Activated CD4-positive, alpha-beta T cell treated with anti-CD3 and anti-CD28 coated beads for 36 hours (primary cell): ENCODE measurements at regions not wholly inside any gene's neighbourhood (a gene's known extent, or its start where the extent isn't known, plus 50 kb on each side); places are given as distances from the start of the nearest gene placed in this dataset.

Experiments
- ATAC-seq: fragments of 200-7000 bp; cut with Tn5 transposase; one replicate; pipeline ENCODE4 v1.10.0; 2021; ENCODE audit warnings: mild to moderate bottlenecking, moderate library complexity
- CTCF ChIA-PET: fragments of 350-600 bp; sonication (Branson Sonifier 250); formaldehyde crosslinking; loops from one replicate; lab custom pipeline; 2021; ENCODE audit warnings: antibody characterized with exemption; lab: Charles Lee
- POLR2A ChIA-PET: fragments of 350-600 bp; sonication (Branson Sonifier 250); formaldehyde crosslinking; loops from one replicate; lab custom pipeline; 2021; ENCODE audit warnings: antibody characterized with exemption, inconsistent platforms; lab: Charles Lee
- DNase-seq: peaks from one replicate; pipeline ENCODE4 v3.0.0-alpha.2; 2020
- H3K27ac Mint-ChIP-seq: one replicate; pipeline ENCODE4 v1.8.0; 2021; ENCODE audit warnings: mixed read lengths
- H3K27me3 Mint-ChIP-seq: one replicate; pipeline ENCODE4 v1.8.0; 2021; ENCODE audit warnings: mixed read lengths
- H3K36me3 Mint-ChIP-seq: one replicate; pipeline ENCODE4 v1.8.0; 2021; ENCODE audit warnings: low read depth, mixed read lengths
- H3K4me1 Mint-ChIP-seq: one replicate; pipeline ENCODE4 v1.8.0; 2021; ENCODE audit warnings: mixed read lengths
- H3K4me3 Mint-ChIP-seq: one replicate; pipeline ENCODE4 v1.8.0; 2021; ENCODE audit warnings: mild to moderate bottlenecking, moderate library complexity, mixed read lengths
- H3K9me3 Mint-ChIP-seq: one replicate; pipeline ENCODE4 v1.8.0; 2021; ENCODE audit warnings: low read depth, mixed read lengths
- intact Hi-C, 2 experiments: fragments of 100-400 bp; cut with DNase I in 1 of 2; cut with micrococcal nuclease in 1 of 2; formaldehyde crosslinking; loops; one replicate each; pipeline versions ENCODE4 v1.14.2 to v1.15.1; 2022 to 2024; cut with DNase I, micrococcal nuclease

DNA sequence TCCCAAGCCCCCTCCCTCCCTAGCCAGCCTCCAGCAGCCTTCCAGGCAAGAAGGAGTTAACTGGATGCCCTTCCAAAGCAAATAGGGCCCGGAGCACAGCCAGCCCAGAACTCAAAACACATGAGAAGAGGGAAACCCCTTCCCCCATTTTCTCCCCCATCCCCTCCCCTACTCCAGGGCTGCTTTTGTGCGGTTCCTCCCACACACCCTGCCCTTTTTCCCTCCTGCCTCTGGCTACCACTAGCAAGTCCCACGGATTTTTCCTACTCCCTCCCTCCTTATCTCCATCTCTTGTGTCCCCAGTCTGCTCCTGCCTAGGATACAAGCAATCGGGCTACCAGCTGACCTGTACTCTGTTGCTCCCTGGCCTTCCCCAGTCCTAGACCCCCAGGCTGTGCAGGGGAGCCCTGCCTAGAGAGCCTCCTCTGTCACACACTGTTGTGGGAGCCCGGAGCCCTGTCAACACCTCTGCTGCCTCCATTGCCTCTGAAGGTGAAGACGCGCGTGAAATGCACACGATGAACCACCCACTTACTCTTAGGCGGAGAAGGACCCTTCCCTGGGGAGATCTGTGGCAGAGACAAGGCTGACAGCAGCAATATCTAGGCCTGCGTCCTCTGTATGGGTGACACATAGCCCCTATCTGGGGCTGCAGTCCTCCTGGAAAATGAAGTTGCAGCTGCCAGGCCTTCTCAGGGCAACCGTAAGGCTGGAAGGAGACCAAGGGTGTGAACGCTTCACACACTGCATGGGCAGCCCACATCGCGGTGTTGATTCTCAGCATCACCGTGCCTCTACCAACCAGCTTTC is 282.8 kb downstream of the MN1 start:
- intact Hi-C loops, result no loop called here
- POLR2A ChIA-PET, result no interaction called here
- CTCF ChIA-PET, result no interaction called here
- no peaks in the 10 kb centered on the region for H3K4me1 Mint-ChIP-seq
- no peaks in the 10 kb centered on the region for H3K9me3 Mint-ChIP-seq
- DNase-seq (no peak), ATAC-seq (no peak)
- H3K4me3 Mint-ChIP-seq, result no peak overlapping the region
- no peak overlapping the region for H3K27ac Mint-ChIP-seq
- H3K36me3 Mint-ChIP-seq, result no peaks in the 10 kb centered on the region
- H3K27me3 Mint-ChIP-seq, result no peaks in the 10 kb centered on the region

DNA sequence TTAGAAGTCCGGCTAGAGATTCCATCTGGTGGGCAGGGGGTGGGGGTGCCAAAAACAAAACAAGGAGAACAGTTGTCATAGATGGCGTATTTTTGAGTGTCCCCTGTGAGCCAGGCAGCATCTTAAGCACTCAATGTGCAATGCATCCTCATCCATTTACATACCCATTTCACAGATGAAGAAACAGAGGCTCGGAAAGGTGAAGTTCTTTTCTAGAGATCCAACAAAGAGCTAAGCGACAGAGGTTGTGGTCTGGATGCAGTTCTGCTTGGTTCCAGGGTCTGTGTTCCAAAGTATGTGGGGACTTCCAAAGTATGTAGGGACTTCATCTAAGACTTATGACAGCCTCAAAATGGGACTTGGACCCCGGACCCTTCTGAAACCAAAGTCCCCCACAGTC is 277.8 kb downstream of the MN1 start:
- H3K36me3 Mint-ChIP-seq, result no peaks in the 10 kb centered on the region
- ChIA-PET CTCF (no interaction called here), POLR2A (no interaction called here)
- DNase-seq (no peak), ATAC-seq (no peak)
- no peaks in the 10 kb centered on the region for H3K27me3 Mint-ChIP-seq
- H3K4me1 Mint-ChIP-seq, result no peaks in the 10 kb centered on the region
- no peaks in the 10 kb centered on the region for H3K9me3 Mint-ChIP-seq
- intact Hi-C loops, result no loop called here
- no peak overlapping the region for H3K27ac Mint-ChIP-seq
- no peak overlapping the region for H3K4me3 Mint-ChIP-seq

DNA sequence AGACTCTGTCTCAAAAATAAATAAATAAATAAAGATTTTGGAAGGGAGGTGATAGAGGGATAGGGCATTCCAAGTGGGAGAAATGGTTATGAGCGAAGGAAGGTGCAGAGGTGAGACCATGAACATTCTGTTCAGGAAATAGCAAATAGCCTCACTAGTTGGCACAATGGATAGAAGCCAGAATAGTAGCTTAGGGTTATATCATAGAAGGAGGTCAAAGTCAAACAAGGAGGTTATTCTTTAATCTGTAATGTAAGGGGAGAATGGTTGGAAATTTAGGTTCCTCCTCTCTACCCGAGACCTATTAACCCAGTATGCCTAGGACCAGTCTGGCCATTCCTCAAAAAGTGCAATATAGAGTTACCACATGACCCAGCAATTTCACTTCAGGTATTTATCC is 275.8 kb downstream of the MN1 start:
- ChIA-PET CTCF (interaction anchor here (0.6 kb wide), 1 partner anchor 385 kb away, joined by 3 read pairs; no protein-coding TSS in a partner anchor), POLR2A (no interaction called here)
- H3K36me3 Mint-ChIP-seq, result no peaks in the 10 kb centered on the region
- DNase-seq (no peak), ATAC-seq (no peak)
- H3K4me3 Mint-ChIP-seq, result no peak overlapping the region
- no peaks in the 10 kb centered on the region for H3K4me1 Mint-ChIP-seq
- H3K27me3 Mint-ChIP-seq, result no peaks in the 10 kb centered on the region
- H3K9me3 Mint-ChIP-seq, result no peaks in the 10 kb centered on the region
- intact Hi-C loops, result no loop called here
- H3K27ac Mint-ChIP-seq, result no peak overlapping the region

DNA sequence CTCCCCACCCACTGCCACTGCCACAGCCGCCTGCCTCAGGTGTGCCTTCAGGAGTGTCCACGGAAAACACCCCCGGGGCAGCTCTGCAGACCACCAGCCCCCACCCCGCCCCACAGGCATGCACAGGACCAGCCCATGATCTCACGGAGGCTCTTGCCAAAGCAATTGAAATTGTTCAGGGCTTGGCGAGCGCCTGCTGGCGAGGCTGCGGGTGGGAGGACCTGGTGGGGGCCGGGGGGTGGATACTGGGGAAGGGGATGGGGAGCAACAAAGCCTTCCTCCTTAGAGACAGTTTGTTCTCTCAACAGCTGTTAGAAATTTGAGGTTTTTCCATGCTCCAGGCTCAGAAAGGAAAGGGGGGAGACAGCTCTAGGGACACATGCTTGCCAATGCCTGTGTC is 274.7 kb downstream of the MN1 start:
- Mint-ChIP-seq H3K4me1 (no peaks in the 10 kb centered on the region), H3K4me3 (no peak overlapping the region), H3K36me3 (no peaks in the 10 kb centered on the region), H3K27me3 (no peaks in the 10 kb centered on the region), H3K9me3 (no peaks in the 10 kb centered on the region), H3K27ac (no peak overlapping the region)
- no peak for DNase-seq
- intact Hi-C loops, result no loop called here
- no peak for ATAC-seq
- POLR2A ChIA-PET, result no interaction called here
- CTCF ChIA-PET, result no interaction called here

DNA sequence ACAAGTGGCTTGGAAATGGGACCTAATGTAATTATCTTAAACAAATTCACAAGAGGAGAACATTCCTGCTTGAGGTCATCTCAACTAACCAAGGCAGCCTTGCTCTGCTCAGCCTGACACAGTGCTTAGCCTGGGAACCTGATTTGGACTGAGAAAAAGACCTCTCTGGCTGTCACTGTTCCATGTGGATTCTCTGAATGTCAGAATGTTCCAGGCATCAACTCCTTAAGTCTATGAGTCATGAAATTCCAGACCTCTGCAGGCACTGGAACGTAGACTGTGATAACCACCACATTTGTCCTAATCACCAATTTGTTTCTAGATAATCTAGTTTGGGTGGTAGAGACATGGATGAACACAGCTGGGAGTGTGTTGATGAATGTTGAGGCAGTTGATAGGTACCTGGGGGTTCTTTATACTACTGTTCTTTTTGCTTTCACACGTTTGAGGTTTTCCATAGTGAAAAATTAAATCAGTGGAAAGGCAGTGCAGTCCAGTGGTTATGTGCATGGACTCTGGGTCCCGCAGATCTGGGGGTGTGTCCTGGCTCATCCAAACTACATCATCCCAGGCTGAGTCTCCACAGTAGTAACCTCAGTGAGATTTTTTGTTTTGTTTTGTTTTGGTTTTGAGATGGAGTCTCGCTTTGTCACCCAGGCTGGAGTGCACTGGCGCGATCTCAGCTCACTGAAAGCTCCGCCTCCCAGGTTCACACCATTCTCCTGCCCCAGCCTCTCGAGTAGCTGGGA is 269.6 kb downstream of the MN1 start:
- ATAC-seq (no peak), DNase-seq (no peak)
- Mint-ChIP-seq H3K27me3 (no peaks in the 10 kb centered on the region), H3K27ac (no peak overlapping the region), H3K4me3 (no peak overlapping the region), H3K36me3 (no peaks in the 10 kb centered on the region), H3K4me1 (no peaks in the 10 kb centered on the region), H3K9me3 (no peaks in the 10 kb centered on the region)
- intact Hi-C loops, result no loop called here
- POLR2A ChIA-PET, result no interaction called here
- CTCF ChIA-PET, result interaction anchor here (0.6 kb wide), 1 partner anchor 1208 kb away, joined by 4 read pairs; no protein-coding TSS in a partner anchor

DNA sequence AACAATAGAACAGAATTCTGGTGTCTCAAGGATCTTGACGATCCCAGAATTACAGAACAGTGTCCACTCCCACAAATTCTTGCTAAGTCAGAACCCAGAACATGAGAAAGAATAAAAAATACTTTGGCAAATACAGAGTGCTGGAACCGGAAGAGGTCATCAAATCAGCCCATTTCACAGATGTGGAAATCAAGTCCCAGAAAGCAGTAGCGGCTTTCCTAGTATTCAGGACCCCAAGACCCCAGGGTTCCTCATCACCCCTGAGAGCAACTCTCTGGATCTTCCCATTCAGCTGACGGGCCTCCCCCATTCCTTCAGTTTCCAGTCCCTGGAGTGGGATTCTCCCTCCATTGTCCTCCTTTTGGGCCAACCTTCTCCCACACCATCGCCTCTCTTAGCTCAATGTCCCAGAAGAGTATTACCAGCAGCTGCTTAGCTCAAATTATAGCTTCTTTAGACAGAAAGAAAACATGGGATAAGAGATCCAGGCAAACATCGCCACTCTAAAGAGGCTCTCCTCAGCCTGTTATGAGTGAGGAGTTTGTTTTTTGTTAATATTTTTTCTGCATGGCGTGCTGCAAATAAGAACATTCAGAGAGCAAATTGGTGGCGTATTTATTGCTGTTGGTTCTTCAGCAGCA is 268.3 kb downstream of the MN1 start:
- H3K4me3 Mint-ChIP-seq, result no peak overlapping the region
- no peak for ATAC-seq
- no peaks in the 10 kb centered on the region for H3K27me3 Mint-ChIP-seq
- CTCF ChIA-PET, result interaction anchor here (0.6 kb wide), 1 partner anchor 97 kb away, joined by 3 read pairs; no protein-coding TSS in a partner anchor
- no peaks in the 10 kb centered on the region for H3K4me1 Mint-ChIP-seq
- H3K36me3 Mint-ChIP-seq, result no peaks in the 10 kb centered on the region
- H3K9me3 Mint-ChIP-seq, result no peaks in the 10 kb centered on the region
- no peak for DNase-seq
- POLR2A ChIA-PET, result no interaction called here
- intact Hi-C loops, result no loop called here
- H3K27ac Mint-ChIP-seq, result no peak overlapping the region

DNA sequence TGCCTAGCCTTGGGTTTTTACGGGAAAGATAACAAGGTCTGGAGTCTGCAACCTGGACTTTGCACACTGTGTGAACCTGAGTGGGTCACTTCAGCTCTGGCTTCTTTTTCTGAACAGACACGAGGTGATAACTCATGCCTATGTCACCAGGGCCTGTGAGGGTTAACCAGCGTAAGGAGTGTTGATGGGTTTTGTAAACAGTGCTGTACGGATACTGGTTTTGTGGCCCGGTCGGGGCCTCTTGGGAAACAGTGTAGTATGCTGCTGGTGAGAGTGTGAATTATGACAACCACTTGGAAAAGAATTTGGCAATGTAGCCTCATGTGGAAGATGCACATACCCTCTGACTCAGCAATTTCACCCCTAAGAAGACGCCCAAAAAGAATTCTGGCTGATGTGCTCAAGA is 266.8 kb downstream of the MN1 start:
- peaks cover 2% of the 10 kb centered on the region for H3K27me3 Mint-ChIP-seq
- no peak for ATAC-seq
- POLR2A ChIA-PET, result no interaction called here
- H3K4me1 Mint-ChIP-seq, result no peaks in the 10 kb centered on the region
- no peaks in the 10 kb centered on the region for H3K36me3 Mint-ChIP-seq
- H3K9me3 Mint-ChIP-seq, result no peaks in the 10 kb centered on the region
- intact Hi-C loops, result no loop called here
- H3K4me3 Mint-ChIP-seq, result no peak overlapping the region
- no peak overlapping the region for H3K27ac Mint-ChIP-seq
- CTCF ChIA-PET, result no interaction called here
- no peak for DNase-seq

DNA sequence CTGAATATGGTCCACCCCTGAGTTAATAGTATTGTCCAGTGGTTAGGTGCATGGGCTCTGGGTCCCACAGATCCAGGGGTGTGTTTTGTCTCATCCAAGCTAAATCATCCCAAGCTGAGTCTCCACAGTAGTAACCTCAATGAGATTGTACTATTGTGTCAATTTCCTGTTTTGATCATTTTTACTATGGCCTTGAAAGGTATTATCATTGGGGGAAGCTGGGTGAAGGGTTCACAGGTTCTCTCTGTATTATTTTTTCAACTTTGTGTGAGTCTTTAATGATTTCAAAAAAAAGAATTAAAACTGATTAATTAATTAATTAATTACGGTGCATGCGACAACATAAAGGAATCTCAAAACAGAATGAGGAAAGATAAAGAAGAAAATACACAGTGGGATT is 266.1 kb downstream of the MN1 start:
- no peak for ATAC-seq
- H3K27me3 Mint-ChIP-seq, result peaks cover 2% of the 10 kb centered on the region
- intact Hi-C loops, result no loop called here
- no peaks in the 10 kb centered on the region for H3K36me3 Mint-ChIP-seq
- no peak overlapping the region for H3K27ac Mint-ChIP-seq
- ChIA-PET POLR2A (no interaction called here), CTCF (no interaction called here)
- no peak overlapping the region for H3K4me3 Mint-ChIP-seq
- DNase-seq, result no peak
- H3K4me1 Mint-ChIP-seq, result no peaks in the 10 kb centered on the region
- no peaks in the 10 kb centered on the region for H3K9me3 Mint-ChIP-seq

DNA sequence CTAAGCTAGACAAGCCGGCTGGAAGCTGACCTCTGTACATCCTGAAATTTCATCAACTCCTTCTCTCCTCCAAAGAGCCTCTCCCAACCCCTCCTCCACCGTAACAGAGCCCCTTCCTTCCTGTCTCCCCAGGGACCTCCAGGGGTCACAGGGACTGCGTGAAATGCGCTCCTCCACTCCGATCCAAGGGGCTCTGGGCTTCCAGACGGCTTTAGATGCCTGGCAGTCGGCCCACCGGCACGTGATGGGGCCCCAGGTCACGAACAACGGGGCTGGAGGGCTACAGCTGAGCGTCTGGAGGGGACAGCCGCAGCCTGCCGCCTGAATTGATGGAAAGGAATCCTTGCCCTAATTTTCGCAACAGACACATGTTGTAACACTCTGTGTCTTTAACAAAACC is 264.1 kb downstream of the MN1 start:
- no peaks in the 10 kb centered on the region for H3K4me1 Mint-ChIP-seq
- ATAC-seq, result no peak
- intact Hi-C loops, result no loop called here
- H3K27me3 Mint-ChIP-seq, result peaks cover 2% of the 10 kb centered on the region
- no peak for DNase-seq
- no peaks in the 10 kb centered on the region for H3K36me3 Mint-ChIP-seq
- no peaks in the 10 kb centered on the region for H3K9me3 Mint-ChIP-seq
- H3K4me3 Mint-ChIP-seq, result no peak overlapping the region
- H3K27ac Mint-ChIP-seq, result no peak overlapping the region
- ChIA-PET POLR2A (no interaction called here), CTCF (no interaction called here)

DNA sequence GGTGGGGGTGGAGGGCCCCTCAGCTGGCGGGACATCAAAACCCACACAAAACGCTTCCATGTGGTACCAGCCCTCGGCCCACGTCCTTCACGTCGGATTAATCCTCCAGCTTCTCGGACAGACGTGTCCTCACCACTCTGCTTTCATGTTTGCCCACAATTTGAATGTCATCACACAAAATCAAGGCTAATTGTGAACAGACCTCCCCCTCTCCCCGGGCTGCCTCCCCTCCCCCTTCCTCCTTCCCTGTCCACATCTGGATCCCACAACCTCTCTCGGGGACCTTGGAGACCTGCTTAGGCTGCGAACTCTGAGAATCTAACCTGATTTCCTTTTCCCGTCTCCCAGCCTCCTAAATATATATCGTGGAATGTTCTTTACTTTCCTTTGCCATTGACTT is 262.9 kb downstream of the MN1 start:
- Mint-ChIP-seq H3K4me1 (no peaks in the 10 kb centered on the region), H3K9me3 (no peaks in the 10 kb centered on the region), H3K27me3 (peaks cover 3% of the 10 kb centered on the region), H3K36me3 (no peaks in the 10 kb centered on the region), H3K27ac (no peak overlapping the region), H3K4me3 (no peak overlapping the region)
- intact Hi-C loops, result no loop called here
- POLR2A ChIA-PET, result no interaction called here
- no peak for DNase-seq
- CTCF ChIA-PET, result no interaction called here
- no peak for ATAC-seq

DNA sequence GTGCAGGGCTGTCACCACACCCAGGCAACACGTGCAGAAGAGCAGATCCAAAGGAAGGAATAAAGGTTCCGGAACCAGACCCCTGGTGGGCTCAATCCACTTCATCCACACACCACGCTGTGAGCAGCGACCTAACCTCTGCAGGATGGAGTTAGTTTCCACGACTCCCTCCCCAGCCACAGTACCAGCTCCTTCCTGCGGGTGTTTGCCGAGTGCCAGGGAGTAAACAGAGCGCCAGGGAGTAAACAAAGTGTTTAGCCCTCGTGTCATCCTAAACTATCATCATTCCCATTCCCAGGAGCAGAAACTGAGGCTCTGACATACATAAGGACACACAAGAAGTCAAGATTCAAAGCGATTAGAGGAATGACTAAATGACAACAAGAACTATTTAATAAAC is 261.3 kb downstream of the MN1 start:
- H3K27ac Mint-ChIP-seq, result no peak overlapping the region
- H3K4me1 Mint-ChIP-seq, result no peaks in the 10 kb centered on the region
- H3K36me3 Mint-ChIP-seq, result no peaks in the 10 kb centered on the region
- CTCF ChIA-PET, result no interaction called here
- H3K9me3 Mint-ChIP-seq, result no peaks in the 10 kb centered on the region
- H3K4me3 Mint-ChIP-seq, result no peak overlapping the region
- no peak for ATAC-seq
- intact Hi-C loops, result no loop called here
- DNase-seq, result no peak
- POLR2A ChIA-PET, result no interaction called here
- peaks cover 9% of the 10 kb centered on the region for H3K27me3 Mint-ChIP-seq
